ENCODE measurements at regions not wholly inside any gene's neighbourhood (a gene's known extent, or its start where the extent isn't known, plus 50 kb on each side); places are given as distances from the start of the nearest gene placed in this dataset.

- no peak for TF ChIP-seq CTCF (IDR thresholded peaks at IDR 0.05)
- TF ChIP-seq EZH2 (IDR thresholded peaks at IDR 0.05; ENCODE audit: borderline replicate concordance, insufficient read depth, low read depth, low read length, poor library complexity, severe bottlenecking): no peak
Measured at GRCh38 chr5:91998774-91999173, 615.7 kb upstream of the ARRDC3 start.

Data from B cell (primary cell).